ENCODE measurements at regions not wholly inside any gene's neighbourhood (a gene's known extent, or its start where the extent isn't known, plus 50 kb on each side); places are given as distances from the start of the nearest gene placed in this dataset.

DNA sequence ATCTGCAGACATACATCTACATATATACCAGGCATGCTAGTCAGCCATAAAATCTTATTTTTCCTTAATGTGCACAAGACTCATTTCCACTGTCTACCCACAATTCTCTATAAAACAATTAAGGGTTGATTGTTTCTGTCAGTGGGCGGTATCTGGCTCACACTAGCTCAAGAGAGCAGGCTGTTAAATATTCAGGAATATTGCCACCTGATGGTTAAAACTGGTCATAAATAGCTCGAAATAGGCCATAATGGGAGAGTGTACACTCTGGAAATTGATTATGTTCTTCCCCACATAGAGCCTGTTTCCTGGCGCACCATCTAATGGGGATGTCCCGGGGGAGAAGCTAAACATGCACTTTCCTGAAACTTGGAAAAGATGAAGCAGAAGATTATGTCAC lies 620.6 kb upstream of the ANKRD30A start:
- ChIA-PET POLR2A (ENCODE audit: low non-redundant PET) (no interaction called here), CTCF (interaction anchor here (0.6 kb wide), 1 partner anchor 546 kb away, joined by 3 read pairs; no protein-coding TSS in a partner anchor)
- TF ChIP-seq, protein P1, sequence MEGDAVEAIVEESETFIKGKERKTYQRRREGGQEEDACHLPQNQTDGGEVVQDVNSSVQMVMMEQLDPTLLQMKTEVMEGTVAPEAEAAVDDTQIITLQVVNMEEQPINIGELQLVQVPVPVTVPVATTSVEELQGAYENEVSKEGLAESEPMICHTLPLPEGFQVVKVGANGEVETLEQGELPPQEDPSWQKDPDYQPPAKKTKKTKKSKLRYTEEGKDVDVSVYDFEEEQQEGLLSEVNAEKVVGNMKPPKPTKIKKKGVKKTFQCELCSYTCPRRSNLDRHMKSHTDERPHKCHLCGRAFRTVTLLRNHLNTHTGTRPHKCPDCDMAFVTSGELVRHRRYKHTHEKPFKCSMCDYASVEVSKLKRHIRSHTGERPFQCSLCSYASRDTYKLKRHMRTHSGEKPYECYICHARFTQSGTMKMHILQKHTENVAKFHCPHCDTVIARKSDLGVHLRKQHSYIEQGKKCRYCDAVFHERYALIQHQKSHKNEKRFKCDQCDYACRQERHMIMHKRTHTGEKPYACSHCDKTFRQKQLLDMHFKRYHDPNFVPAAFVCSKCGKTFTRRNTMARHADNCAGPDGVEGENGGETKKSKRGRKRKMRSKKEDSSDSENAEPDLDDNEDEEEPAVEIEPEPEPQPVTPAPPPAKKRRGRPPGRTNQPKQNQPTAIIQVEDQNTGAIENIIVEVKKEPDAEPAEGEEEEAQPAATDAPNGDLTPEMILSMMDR (conservative IDR thresholded peaks at IDR 0.05; ENCODE audit: low read depth) = no peak
- no peak overlapping the region for H3K27ac ChIP-seq
- DNase-seq (ENCODE audit: low spot score) = no peak

DNA sequence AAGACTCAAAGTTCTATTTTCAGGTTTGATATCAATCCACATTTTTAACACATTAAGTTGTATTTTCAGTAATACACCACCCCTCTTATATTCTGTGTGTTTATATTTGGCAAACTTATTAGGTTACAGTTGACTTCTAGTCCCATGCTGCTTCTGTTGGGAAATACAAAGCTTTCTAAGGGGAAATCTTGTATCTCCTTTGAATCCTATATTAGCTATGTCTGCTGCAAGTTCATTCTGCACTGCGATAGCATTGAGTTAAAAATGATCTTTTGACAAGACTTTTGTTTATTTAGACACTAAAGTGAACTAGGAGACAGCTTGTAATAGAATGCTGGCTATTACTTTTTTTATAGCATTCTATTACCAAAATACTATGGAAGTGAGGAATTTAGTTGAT lies 625.1 kb upstream of the ANKRD30A start:
- TF ChIP-seq, protein P1 (conservative IDR thresholded peaks at IDR 0.05; ENCODE audit: low read depth) = no peak
- no peak for DNase-seq (ENCODE audit: low spot score)
- ChIA-PET CTCF (no interaction called here), POLR2A (ENCODE audit: low non-redundant PET) (no interaction called here)
- no peak overlapping the region for H3K27ac ChIP-seq

DNA sequence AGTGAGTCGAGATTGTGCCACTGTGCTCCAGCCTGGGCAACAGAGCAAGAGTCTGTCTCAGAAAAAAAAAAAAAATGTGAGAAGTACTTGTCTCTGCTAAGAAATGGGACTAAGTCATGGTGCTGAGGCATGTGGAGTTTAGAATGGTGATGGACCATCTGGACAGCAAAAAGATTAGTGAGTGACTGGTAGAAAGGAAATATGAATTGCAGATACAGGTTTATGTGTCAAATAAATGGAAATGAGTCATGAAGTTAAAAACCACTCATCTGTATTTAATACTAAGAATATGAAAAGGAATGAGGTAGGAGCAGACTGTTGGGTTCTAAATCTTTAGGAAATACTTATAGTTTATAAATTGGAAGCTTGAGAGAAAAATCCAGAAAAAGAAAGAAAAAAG lies 625.7 kb upstream of the ANKRD30A start:
- ChIA-PET CTCF (interaction anchor here (0.7 kb wide), 1 partner anchor 346 kb away, joined by 4 read pairs; no protein-coding TSS in a partner anchor), POLR2A (ENCODE audit: low non-redundant PET) (no interaction called here)
- no peak overlapping the region for H3K27ac ChIP-seq
- DNase-seq (ENCODE audit: low spot score) = no peak
- TF ChIP-seq, protein P1 (conservative IDR thresholded peaks at IDR 0.05; ENCODE audit: low read depth) = no peak

DNA sequence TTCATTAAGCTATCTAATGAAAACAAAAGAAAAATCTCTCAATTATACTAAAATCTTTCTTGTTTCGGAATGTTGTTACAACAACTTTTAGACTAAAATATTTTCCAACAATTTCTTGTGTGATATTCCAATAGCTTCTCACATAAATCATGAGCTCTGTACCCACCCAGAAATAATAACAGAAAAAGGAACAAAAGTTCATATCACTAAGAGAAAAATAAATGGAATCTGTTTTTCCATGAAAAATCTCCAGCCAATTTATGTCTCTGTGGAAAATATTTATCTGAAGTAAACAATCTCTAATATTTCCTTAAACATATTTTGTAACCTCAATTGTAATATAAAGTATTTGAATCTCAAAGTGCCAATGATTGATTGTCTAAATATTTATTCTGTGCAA lies 628.6 kb upstream of the ANKRD30A start:
- CTCF ChIA-PET = no interaction called here
- no peak for DNase-seq (ENCODE audit: low spot score)
- POLR2A ChIA-PET (ENCODE audit: low non-redundant PET) = no interaction called here
- TF ChIP-seq, protein P1 (conservative IDR thresholded peaks at IDR 0.05; ENCODE audit: low read depth) = no peak
- H3K27ac ChIP-seq = no peak overlapping the region

DNA sequence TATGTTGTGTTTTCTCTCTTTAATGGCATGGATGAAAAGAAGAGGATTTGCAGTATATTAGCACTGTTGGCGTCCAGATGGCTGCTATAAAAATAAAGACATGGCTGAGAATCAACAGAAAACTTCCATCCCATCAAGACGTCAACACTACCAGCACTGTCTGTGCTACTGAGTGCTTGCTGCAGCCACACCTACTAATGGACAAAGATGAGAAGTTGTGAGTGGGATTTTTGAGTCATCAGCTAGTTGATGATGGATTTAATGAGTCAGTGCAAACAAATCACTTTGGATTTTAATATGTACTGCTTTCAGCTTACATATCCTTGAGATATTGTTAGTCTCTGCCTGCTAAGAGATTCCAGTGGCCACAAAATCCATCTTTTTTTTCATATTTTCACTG lies 631.0 kb upstream of the ANKRD30A start:
- DNase-seq (ENCODE audit: low spot score) = peak; percentile 68
- TF ChIP-seq, protein P1 (conservative IDR thresholded peaks at IDR 0.05; ENCODE audit: low read depth) = no peak
- POLR2A ChIA-PET (ENCODE audit: low non-redundant PET) = no interaction called here
- H3K27ac ChIP-seq = no peak overlapping the region
- CTCF ChIA-PET = no interaction called here

DNA sequence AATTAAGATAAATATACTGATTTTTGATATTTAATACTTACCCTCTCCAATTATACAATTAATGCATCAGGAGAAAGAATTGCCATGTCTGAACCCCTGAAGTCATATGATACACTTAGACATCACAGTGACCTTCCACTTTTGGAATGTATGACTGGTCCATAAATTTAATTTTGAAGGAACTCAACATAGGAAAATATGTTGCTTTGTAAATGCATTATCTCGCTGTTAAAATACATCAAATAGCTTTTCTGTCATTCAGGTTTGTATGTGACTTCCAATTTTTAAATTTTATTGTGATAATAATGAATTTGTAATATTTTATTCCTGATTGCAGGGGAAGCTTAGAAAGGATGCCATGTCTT lies 631.9 kb upstream of the ANKRD30A start:
- CTCF ChIA-PET = interaction anchor here (0.6 kb wide), 1 partner anchor 569 kb away, joined by 4 read pairs; no protein-coding TSS in a partner anchor
- H3K27ac ChIP-seq = no peak overlapping the region
- POLR2A ChIA-PET (ENCODE audit: low non-redundant PET) = no interaction called here
- TF ChIP-seq, protein P1 (conservative IDR thresholded peaks at IDR 0.05; ENCODE audit: low read depth) = no peak
- peak; percentile 28 for DNase-seq (ENCODE audit: low spot score)

All from RWPE1 (cell line).